OCI-LY1 (cell line): ENCODE measurements at regions not wholly inside any gene's neighbourhood (a gene's known extent, or its start where the extent isn't known, plus 50 kb on each side); places are given as distances from the start of the nearest gene placed in this dataset.

ENCODE experiments used
- H2AFZ ChIP-seq: fragments of 200-600 bp; sonication (generic), shearing (Covaris generic); 2 replicates; pipeline ENCODE4 v1.6.0; 2014; ENCODE audit warnings: antibody characterized with exemption, mild to moderate bottlenecking, low read length
- H3F3A ChIP-seq: fragments of 200-600 bp; sonication (generic), shearing (Covaris generic); 2 replicates; pipeline ENCODE4 v1.6.0; 2014; ENCODE audit warnings: mild to moderate bottlenecking, antibody characterized with exemption, low read length, moderate library complexity; ENCODE audit not compliant: insufficient read depth
- H3K27ac ChIP-seq: fragments of 200-600 bp; sonication (generic); 2 replicates; pipeline ENCODE4 v1.5.1; 2014; ENCODE audit warnings: low read length, mixed run types, mild to moderate bottlenecking, low read depth; ENCODE audit not compliant: poor library complexity, severe bottlenecking
- H3K27me3 ChIP-seq: fragments of 200-600 bp; sonication (generic); 2 replicates; pipeline ENCODE4 v1.6.0; 2014; ENCODE audit warnings: antibody characterized with exemption, mild to moderate bottlenecking, low read length, moderate library complexity; ENCODE audit not compliant: insufficient read depth
- H3K36me3 ChIP-seq: fragments of 200-600 bp; sonication (generic); 2 replicates; pipeline ENCODE4 v1.6.1; 2014; ENCODE audit warnings: mild to moderate bottlenecking, antibody characterized with exemption, low read length, moderate library complexity, mixed read lengths; ENCODE audit not compliant: insufficient read depth
- H3K4me1 ChIP-seq: fragments of 200-600 bp; sonication (generic); 2 replicates; pipeline ENCODE4 v1.5.1; 2014; ENCODE audit warnings: mild to moderate bottlenecking, low read length, moderate library complexity; ENCODE audit not compliant: insufficient read depth, severe bottlenecking
- H3K4me2 ChIP-seq: fragments of 200-600 bp; sonication (generic), shearing (Covaris generic); 2 replicates; pipeline ENCODE4 v1.6.1; 2014; ENCODE audit warnings: low read length
- H3K4me3 ChIP-seq: fragments of 200-600 bp; sonication (generic); 2 replicates; pipeline ENCODE4 v1.5.1; 2014; ENCODE audit warnings: low read length, low read depth, mild to moderate bottlenecking, mixed read lengths; ENCODE audit not compliant: poor library complexity, severe bottlenecking
- H3K79me2 ChIP-seq: fragments of 200-600 bp; shearing (Covaris generic); 2 replicates; pipeline ENCODE4 v1.6.1; 2016; ENCODE audit warnings: mixed run types, low read length, mixed read lengths; ENCODE audit not compliant: insufficient read depth
- H3K9ac ChIP-seq: fragments of 200-600 bp; sonication (generic), shearing (Covaris generic); 2 replicates; pipeline ENCODE4 v1.6.1; 2014; ENCODE audit warnings: mild to moderate bottlenecking, low read length, mixed read lengths
- H3K9me2 ChIP-seq: fragments of 200-600 bp; sonication (generic), shearing (Covaris generic); 2 replicates; pipeline ENCODE4 v1.6.1; 2014; ENCODE audit warnings: low read depth, mild to moderate bottlenecking, low read length, mixed read lengths
- H3K9me3 ChIP-seq: fragments of 200-600 bp; shearing (Covaris generic); 2 replicates; pipeline ENCODE4 v1.6.1; 2014; ENCODE audit warnings: low read length, mixed read lengths
- H4K20me1 ChIP-seq: fragments of 200-600 bp; sonication (generic), shearing (Covaris generic); 2 replicates; pipeline ENCODE4 v1.6.0; 2016; ENCODE audit warnings: mild to moderate bottlenecking, low read length; ENCODE audit not compliant: insufficient read depth
- CTCF ChIP-seq: fragments of 200-600 bp; sonication (generic), shearing (Covaris generic); IDR thresholded peaks from 2 replicates; pipeline ENCODE4 v1.5.1; 2017; ENCODE audit warnings: mild to moderate bottlenecking, antibody characterized with exemption, low read length, moderate library complexity, mixed read lengths
- EZH2 ChIP-seq: fragments of 200-600 bp; sonication (generic), shearing (Covaris generic); IDR thresholded peaks from 2 replicates; pipeline ENCODE4 v1.8.0; 2017; ENCODE audit warnings: borderline replicate concordance, mixed run types, mild to moderate bottlenecking, antibody characterized with exemption, low read length, moderate library complexity, mixed read lengths

- no peak overlapping the region for H3K4me2 ChIP-seq
- H3K9ac ChIP-seq: no peak overlapping the region
- no peaks in the 10 kb centered on the region for H3F3A ChIP-seq
- H3K36me3 ChIP-seq: no peaks in the 10 kb centered on the region
- no peaks in the 10 kb centered on the region for H3K27me3 ChIP-seq
- no peak overlapping the region for H2AFZ ChIP-seq
- no peak overlapping the region for H3K4me3 ChIP-seq
- no peak for TF ChIP-seq EZH2
- TF ChIP-seq CTCF: no peak
- no peaks in the 10 kb centered on the region for H3K79me2 ChIP-seq
- no peaks in the 10 kb centered on the region for H3K9me2 ChIP-seq
- H3K27ac ChIP-seq: no peak overlapping the region
- no peaks in the 10 kb centered on the region for H3K4me1 ChIP-seq
- no peaks in the 10 kb centered on the region for H3K9me3 ChIP-seq
- no peaks in the 10 kb centered on the region for H4K20me1 ChIP-seq
Measured at GRCh38 chr20:60947819-60948218, 304.2 kb upstream of the CDH4 start.

- Histone ChIP-seq H3K9me3 (no peaks in the 10 kb centered on the region), H3K9ac (no peak overlapping the region), H3K9me2 (no peaks in the 10 kb centered on the region), H3K27me3 (no peaks in the 10 kb centered on the region), H3K79me2 (no peaks in the 10 kb centered on the region), H4K20me1 (no peaks in the 10 kb centered on the region), H3K36me3 (no peaks in the 10 kb centered on the region), H3K4me2 (no peak overlapping the region), H3K27ac (no peak overlapping the region), H3F3A (no peaks in the 10 kb centered on the region), H2AFZ (no peak overlapping the region), H3K4me3 (no peak overlapping the region), H3K4me1 (no peaks in the 10 kb centered on the region)
- TF ChIP-seq CTCF (no peak), EZH2 (no peak)
Measured at GRCh38 chr20:60948224-60948623, 303.8 kb upstream of the CDH4 start.

GRCh38 chr20:60950561-60950960 is 301.5 kb upstream of the CDH4 start:
- H3K4me3 ChIP-seq: no peak overlapping the region
- no peaks in the 10 kb centered on the region for H3K36me3 ChIP-seq
- H3K4me2 ChIP-seq: no peak overlapping the region
- no peaks in the 10 kb centered on the region for H4K20me1 ChIP-seq
- no peak overlapping the region for H2AFZ ChIP-seq
- H3K27me3 ChIP-seq: no peaks in the 10 kb centered on the region
- H3F3A ChIP-seq: no peaks in the 10 kb centered on the region
- no peaks in the 10 kb centered on the region for H3K9me3 ChIP-seq
- H3K27ac ChIP-seq: no peak overlapping the region
- no peaks in the 10 kb centered on the region for H3K9me2 ChIP-seq
- TF ChIP-seq EZH2 (no peak), CTCF (no peak)
- no peak overlapping the region for H3K9ac ChIP-seq
- no peaks in the 10 kb centered on the region for H3K4me1 ChIP-seq
- no peaks in the 10 kb centered on the region for H3K79me2 ChIP-seq
